ENCODE measurements at regions not wholly inside any gene's neighbourhood (a gene's known extent, or its start where the extent isn't known, plus 50 kb on each side); places are given as distances from the start of the nearest gene placed in this dataset.

- DNase-seq (ENCODE audit: low spot score), result no peak
- Histone ChIP-seq H3K27ac (no peak overlapping the region), H3K4me3 (no peak overlapping the region)
- no peak for TF ChIP-seq CTCF (IDR thresholded peaks at IDR 0.05)
These were observed 264.7 kb upstream of the NFE2L3 start for GRCh38 chr7:25887266-25887665.

GRCh38 chr7:25887795-25888559, 264.0 kb upstream of the NFE2L3 start:
- TF ChIP-seq CTCF (IDR thresholded peaks at IDR 0.05), result no peak
- no peak for DNase-seq (ENCODE audit: low spot score)
- Histone ChIP-seq H3K4me3 (no peak overlapping the region), H3K27ac (no peak overlapping the region)

GRCh38 chr7:25889765-25890164, 262.2 kb upstream of the NFE2L3 start:
- Histone ChIP-seq H3K27ac (no peak overlapping the region), H3K4me3 (no peak overlapping the region)
- no peak for TF ChIP-seq CTCF (IDR thresholded peaks at IDR 0.05)
- no peak for DNase-seq (ENCODE audit: low spot score)

- H3K27ac ChIP-seq, result no peak overlapping the region
- no peak overlapping the region for H3K4me3 ChIP-seq
- no peak for TF ChIP-seq CTCF (IDR thresholded peaks at IDR 0.05)
- DNase-seq (ENCODE audit: low spot score), result no peak
These were observed 260.4 kb upstream of the NFE2L3 start for GRCh38 chr7:25891591-25891990.

GRCh38 chr7:25893436-25893835, 258.6 kb upstream of the NFE2L3 start:
- no peak for TF ChIP-seq CTCF (IDR thresholded peaks at IDR 0.05)
- H3K27ac ChIP-seq, result no peak overlapping the region

GRCh38 chr7:25894002-25894901, 257.7 kb upstream of the NFE2L3 start:
- Histone ChIP-seq H3K27ac (no peak overlapping the region), H3K4me3 (no peak overlapping the region)
- TF ChIP-seq CTCF (IDR thresholded peaks at IDR 0.05), result no peak
- no peak for DNase-seq (ENCODE audit: low spot score)

More at GRCh38 chr7:25893436-25893835, 258.6 kb upstream of the NFE2L3 start:
- peak overlapping the region; percentile 62 for H3K4me3 ChIP-seq
- DNase-seq (ENCODE audit: low spot score), result no peak
